Subcutaneous abdominal adipose tissue (tissue), 5 donors: ENCODE measurements at regions not wholly inside any gene's neighbourhood (a gene's known extent, or its start where the extent isn't known, plus 50 kb on each side); places are given as distances from the start of the nearest gene placed in this dataset.

Experiments
- H3K27ac ChIP-seq: one replicate; pipeline ENCODE4 v1.7.0; 2013; ENCODE audit warnings: low read depth, mild to moderate bottlenecking, inconsistent platforms, low read length, moderate library complexity
- H3K27me3 ChIP-seq, 5 donors: one replicate each; pipeline ENCODE4 v1.7.0; 2013; ENCODE audit warnings: low read length in 5 of 5, inconsistent platforms in 1 of 5; ENCODE audit not compliant: control insufficient read depth in 5 of 5, insufficient read depth in 4 of 5
- H3K36me3 ChIP-seq, 5 donors: one replicate each; pipeline ENCODE4 v1.7.0; 2013; ENCODE audit warnings: low read length in 5 of 5; ENCODE audit not compliant: control insufficient read depth in 5 of 5, insufficient read depth in 5 of 5
- H3K4me1 ChIP-seq, 5 donors: one replicate each; pipeline ENCODE4 v1.7.0; 2013; ENCODE audit warnings: low read length in 5 of 5, mild to moderate bottlenecking in 3 of 5, moderate library complexity in 1 of 5; ENCODE audit not compliant: control insufficient read depth in 5 of 5, insufficient read depth in 5 of 5
- H3K4me3 ChIP-seq, 5 donors: one replicate each; pipeline ENCODE4 v1.7.0; 2013; ENCODE audit warnings: low read length in 5 of 5, low read depth in 1 of 5
- H3K9ac ChIP-seq, 5 donors: one replicate each; pipeline ENCODE4 v1.7.0; 2013; ENCODE audit warnings: low read length in 5 of 5, mild to moderate bottlenecking in 4 of 5, moderate library complexity in 3 of 5
- H3K9me3 ChIP-seq, 5 donors: one replicate each; pipeline ENCODE4 v1.7.0; 2013; ENCODE audit warnings: low read length in 5 of 5; ENCODE audit not compliant: control insufficient read depth in 5 of 5
- donor health status: healthy.
- donor health status: healthy.
- donor health status: healthy.
- donor health status: healthy.
- donor health status: healthy.

DNA sequence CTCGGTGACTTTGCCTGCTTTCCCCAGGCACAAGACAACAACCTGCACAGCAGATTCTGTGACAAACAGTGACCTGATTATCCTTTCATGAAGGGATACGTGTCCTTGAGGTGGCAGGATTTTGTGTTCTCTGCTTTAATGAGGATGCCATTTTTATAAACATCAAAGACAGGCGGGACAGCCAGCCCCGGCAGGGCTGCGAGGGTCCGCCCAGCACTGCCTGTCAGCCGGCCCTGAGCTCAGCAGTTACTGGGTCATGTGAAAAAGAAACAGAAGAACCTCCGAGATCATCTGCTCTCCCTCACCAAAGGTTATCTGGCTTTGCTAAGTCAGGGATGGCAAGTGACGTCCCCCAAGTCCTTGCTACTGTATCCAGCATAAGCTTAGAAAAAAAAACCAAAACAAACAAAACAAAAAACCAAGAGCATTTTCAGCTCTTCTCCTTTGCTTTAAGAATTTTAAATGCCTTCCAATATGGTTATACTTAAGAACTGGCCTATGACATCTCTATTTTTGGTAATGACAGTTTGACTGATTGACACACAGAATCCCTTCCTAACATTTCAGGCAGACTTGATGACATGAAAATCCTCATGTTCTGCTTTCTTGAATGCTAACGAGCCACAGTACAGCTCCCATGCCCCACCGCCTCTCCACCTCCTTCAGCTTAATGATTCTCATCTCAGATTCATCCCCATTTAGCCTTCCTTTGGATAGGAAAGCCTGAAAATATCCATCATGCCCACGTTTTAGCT is 666.6 kb upstream of the ARGLU1 start:
- H3K27me3 ChIP-seq = no peaks in the 10 kb centered on the region
- H3K9ac ChIP-seq = no peak overlapping the region
- H3K36me3 ChIP-seq = no peaks in the 10 kb centered on the region
- H3K9me3 ChIP-seq = no peaks in the 10 kb centered on the region
- H3K4me3 ChIP-seq = no peak overlapping the region
- H3K4me1 ChIP-seq = peaks cover 0 to 4% (median 0%) of the 10 kb centered on the region in 5 donors
- no peak overlapping the region for H3K27ac ChIP-seq

DNA sequence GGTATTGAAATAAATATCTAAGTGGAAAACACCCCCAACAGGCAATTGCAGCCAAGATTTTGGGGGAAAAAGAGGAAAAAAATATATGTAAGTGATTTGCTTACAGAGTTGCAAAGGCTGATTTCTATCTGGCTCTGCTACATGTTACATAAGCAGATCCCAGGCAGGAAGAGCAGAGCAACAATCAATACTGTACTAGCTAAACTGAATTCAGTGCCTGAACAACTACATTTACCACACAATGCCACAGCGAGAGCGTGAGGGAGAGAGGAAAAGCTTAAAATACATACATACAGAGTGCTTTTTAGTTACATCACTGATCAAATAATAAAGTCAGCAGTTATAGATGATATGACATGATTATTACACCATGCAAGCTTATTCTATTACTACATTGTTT is 665.6 kb upstream of the ARGLU1 start:
- no peak overlapping the region for H3K27ac ChIP-seq
- H3K27me3 ChIP-seq = no peaks in the 10 kb centered on the region
- H3K9ac ChIP-seq = no peak overlapping the region
- no peaks in the 10 kb centered on the region for H3K9me3 ChIP-seq
- H3K4me1 ChIP-seq = peaks cover 0 to 4% (median 0%) of the 10 kb centered on the region in 5 donors
- no peaks in the 10 kb centered on the region for H3K36me3 ChIP-seq
- H3K4me3 ChIP-seq = no peak overlapping the region

DNA sequence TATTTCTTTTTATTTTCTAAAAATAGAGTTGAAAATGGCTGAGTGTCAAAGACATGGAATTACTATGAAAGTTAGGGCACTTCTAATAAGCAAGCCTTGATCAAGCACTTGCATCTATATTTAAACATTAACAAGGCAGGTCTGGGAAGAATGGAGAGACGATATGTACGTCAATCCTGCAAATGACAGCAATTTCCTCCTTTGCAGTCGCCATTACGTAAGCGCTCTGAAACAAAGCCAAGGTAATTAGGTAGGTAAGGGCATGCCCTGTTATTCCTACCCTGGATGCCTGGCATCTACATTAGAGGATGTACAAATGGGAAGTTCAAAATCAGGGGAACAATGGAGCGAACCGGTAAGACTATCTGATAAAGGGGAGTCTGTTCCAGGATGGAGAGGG is 664.0 kb upstream of the ARGLU1 start:
- Histone ChIP-seq H3K27me3 (no peaks in the 10 kb centered on the region), H3K9me3 (no peaks in the 10 kb centered on the region), H3K9ac (no peak overlapping the region), H3K4me1 (peaks cover 0 to 4% (median 0%) of the 10 kb centered on the region in 5 donors), H3K27ac (no peak overlapping the region), H3K4me3 (no peak overlapping the region), H3K36me3 (no peaks in the 10 kb centered on the region)

DNA sequence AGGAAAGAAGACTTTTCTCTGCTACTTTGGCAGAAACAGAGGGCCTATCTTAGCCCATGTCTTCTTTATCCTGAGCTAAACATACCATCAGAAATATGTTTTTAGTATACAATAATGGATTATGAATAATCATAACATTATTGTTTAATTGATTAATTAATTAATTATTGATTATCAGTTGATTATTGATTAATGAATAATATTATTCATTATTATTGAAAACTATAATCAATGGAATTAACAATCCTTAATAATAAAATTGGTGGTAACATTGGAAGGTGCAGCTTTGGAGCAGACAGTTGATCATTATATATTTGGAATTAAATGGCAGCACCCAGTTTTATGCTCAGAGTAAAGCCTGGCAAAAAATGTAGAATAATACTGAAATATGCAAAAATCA is 655.9 kb upstream of the ARGLU1 start:
- Histone ChIP-seq H3K27ac (no peak overlapping the region), H3K27me3 (no peaks in the 10 kb centered on the region), H3K4me3 (no peak overlapping the region), H3K4me1 (no peaks in the 10 kb centered on the region), H3K9me3 (no peaks in the 10 kb centered on the region), H3K9ac (no peak overlapping the region), H3K36me3 (no peaks in the 10 kb centered on the region)

DNA sequence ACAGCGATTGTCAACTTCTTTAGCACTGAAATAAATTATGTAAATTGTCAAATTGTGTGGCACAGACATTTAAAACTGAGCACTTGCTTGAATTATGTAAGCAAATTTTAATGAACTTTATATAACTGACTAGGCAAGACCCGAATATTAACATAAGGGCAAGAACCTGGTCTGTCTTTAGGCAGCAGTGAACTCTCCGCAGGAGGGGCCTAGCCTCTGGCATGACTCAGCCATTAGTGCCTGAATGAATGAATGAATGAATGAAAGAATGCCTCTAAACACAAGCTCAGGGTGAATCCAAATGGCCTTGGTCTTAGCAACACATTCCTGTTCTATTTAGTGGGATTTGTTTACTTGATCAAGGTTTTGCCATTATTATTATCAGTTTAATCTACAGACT is 654.7 kb upstream of the ARGLU1 start:
- Histone ChIP-seq H3K9me3 (no peaks in the 10 kb centered on the region), H3K36me3 (no peaks in the 10 kb centered on the region), H3K4me1 (peaks cover 0 to under 1% (median 0%) of the 10 kb centered on the region in 5 donors), H3K9ac (no peak overlapping the region), H3K27me3 (no peaks in the 10 kb centered on the region), H3K4me3 (no peak overlapping the region), H3K27ac (no peak overlapping the region)

DNA sequence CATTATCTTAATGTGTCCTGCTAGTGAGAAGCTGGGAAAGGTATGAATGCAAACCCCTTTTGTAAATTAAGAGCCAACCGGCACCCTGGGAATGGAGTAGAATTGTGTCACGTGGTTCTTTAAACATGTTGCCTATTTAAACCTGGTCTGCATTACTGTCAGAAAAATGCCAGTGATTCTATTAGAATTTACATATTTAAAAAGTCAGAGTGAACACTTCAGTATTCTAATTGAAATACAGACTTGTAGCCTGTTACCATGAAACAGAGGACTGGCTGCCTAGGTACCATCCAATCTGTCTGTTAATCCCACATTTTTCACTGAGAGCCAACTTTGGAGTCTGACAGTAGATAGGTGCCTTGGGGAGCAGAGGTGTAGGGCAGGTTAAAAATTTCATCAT is 652.3 kb upstream of the ARGLU1 start:
- Histone ChIP-seq H3K27ac (no peak overlapping the region), H3K4me1 (peaks cover 0 to 15% (median 5%) of the 10 kb centered on the region in 5 donors), H3K9me3 (no peaks in the 10 kb centered on the region), H3K36me3 (no peaks in the 10 kb centered on the region), H3K4me3 (no peak overlapping the region), H3K9ac (no peak overlapping the region), H3K27me3 (no peaks in the 10 kb centered on the region)

DNA sequence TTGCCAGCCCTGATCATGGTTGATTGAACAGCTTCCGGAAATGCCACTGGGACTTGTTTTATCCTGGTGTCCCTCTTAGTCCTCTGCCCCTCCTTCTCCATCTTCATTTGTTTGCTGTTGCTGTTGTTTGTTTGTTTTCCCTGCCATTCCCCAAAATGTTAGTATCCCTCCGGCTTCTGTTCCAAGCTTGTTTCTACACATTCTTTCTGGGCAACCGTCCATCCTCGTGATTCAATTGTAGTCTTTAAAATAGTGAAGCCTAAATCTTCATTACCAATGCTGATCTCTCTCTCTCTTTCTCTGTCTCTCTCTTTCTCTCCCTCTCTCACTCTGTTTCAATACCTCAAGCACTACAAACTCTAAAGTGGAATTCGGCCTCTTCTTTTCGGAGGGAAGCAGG is 649.3 kb upstream of the ARGLU1 start:
- Histone ChIP-seq H3K4me1 (peaks cover 0 to 15% (median 5%) of the 10 kb centered on the region in 5 donors), H3K27ac (no peak overlapping the region), H3K9ac (no peak overlapping the region), H3K4me3 (no peak overlapping the region), H3K27me3 (no peaks in the 10 kb centered on the region), H3K36me3 (no peaks in the 10 kb centered on the region), H3K9me3 (no peaks in the 10 kb centered on the region)

DNA sequence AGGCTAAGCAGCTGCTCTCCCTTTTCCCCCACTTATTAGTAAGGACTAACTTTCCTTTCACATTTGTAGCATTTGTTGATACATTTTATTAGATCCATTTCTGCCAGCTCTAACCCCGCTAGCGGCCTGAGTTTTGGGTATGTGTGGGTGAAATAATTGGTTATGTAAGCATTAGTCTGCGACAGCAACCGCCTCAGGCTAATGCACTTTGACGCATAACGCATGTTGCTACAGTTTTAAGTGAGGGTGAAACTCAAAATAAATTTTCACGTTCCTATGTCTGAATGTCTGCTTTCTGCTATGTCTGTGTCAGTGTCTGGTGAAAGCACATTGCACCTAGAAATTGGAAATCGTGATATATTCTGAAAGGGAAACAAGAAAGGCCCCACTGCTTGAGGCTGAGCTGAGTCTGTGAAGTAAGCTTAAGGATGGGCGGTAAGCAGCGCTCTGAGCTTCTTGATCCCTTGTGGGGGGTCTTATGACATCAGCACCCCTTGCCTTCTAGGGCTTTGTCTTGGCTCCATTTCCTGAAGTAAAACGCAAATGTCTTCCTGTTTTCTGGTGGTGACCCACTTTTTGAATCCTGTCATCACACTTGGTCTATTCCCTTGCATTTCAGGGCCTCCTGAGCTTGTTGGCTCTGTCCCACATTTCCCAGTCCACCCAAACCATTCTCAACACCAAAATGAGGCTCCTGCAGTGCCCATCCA is 648.3 kb upstream of the ARGLU1 start:
- H3K4me1 ChIP-seq = peaks cover 0 to 15% (median 5%) of the 10 kb centered on the region in 5 donors
- no peak overlapping the region for H3K4me3 ChIP-seq
- no peak overlapping the region for H3K27ac ChIP-seq
- no peak overlapping the region for H3K9ac ChIP-seq
- H3K36me3 ChIP-seq = no peaks in the 10 kb centered on the region
- H3K9me3 ChIP-seq = no peaks in the 10 kb centered on the region
- H3K27me3 ChIP-seq = no peaks in the 10 kb centered on the region

DNA sequence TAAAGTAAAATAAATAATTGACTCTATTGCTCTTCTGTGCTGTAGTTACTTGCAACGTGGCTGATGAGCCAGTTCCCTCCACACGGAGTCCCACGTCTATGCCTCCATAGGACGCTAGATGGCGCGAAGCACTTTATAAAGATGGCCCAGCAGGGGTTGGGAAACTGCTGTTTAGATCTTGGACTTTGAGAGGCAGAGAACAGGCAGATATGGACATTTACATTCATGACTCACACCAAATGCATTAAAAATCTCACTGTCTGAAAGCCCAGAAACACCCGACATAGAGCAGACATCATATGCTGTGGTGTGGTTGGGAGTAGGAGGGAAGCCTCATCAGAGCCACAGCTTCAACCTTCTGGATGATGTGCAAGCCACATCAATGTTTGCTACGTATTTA is 643.1 kb upstream of the ARGLU1 start:
- Histone ChIP-seq H3K4me3 (peak overlapping the region in 2 of 5 donors; percentile 30 to 42), H3K36me3 (no peaks in the 10 kb centered on the region), H3K27me3 (peaks cover 0 to 5% (median 0%) of the 10 kb centered on the region in 5 donors), H3K4me1 (peaks cover 2 to 27% (median 6%) of the 10 kb centered on the region in 5 donors), H3K9me3 (no peaks in the 10 kb centered on the region), H3K9ac (no peak overlapping the region), H3K27ac (no peak overlapping the region)

DNA sequence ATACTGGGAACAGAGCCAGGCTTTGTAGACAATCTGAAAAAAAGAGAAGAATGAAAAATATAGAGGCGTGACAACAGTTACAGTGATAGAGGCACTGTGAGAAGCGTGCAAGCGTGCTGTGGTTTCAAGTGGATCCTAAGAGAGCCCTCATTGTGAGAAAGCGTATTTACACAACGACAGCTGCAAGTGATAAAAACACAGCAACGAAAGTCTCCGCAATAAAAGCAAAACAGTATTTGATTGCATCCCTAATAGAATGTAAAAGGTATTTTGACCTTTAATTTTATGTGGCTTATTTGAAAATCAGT is 642.7 kb upstream of the ARGLU1 start:
- peak overlapping the region in 3 of 5 donors; percentile 8 to 42 (median 30) for H3K4me3 ChIP-seq

More for the DNA sequence above, 642.7 kb upstream of the ARGLU1 start:
- Histone ChIP-seq H3K9ac (no peak overlapping the region), H3K9me3 (no peaks in the 10 kb centered on the region), H3K4me1 (peaks cover 2 to 30% (median 6%) of the 10 kb centered on the region in 5 donors), H3K36me3 (no peaks in the 10 kb centered on the region), H3K27me3 (peaks cover 0 to 5% (median 0%) of the 10 kb centered on the region in 5 donors), H3K27ac (no peak overlapping the region)
